Lung (tissue), 11 donors: ENCODE measurements at regions not wholly inside any gene's neighbourhood (a gene's known extent, or its start where the extent isn't known, plus 50 kb on each side); places are given as distances from the start of the nearest gene placed in this dataset.

Experiments used
- ATAC-seq: fragments of 200-7000 bp; cut with Tn5 transposase; one replicate; pipeline ENCODE4 v1.9.1; 2020; ENCODE audit warnings: moderate number of reproducible peaks; ENCODE audit not compliant: insufficient read depth, low FRiP score
- DNase-seq, 3 donors: peaks; one replicate each; pipeline ENCODE4 v3.0.0-alpha.2; 2013 to 2017
- H3K27ac ChIP-seq, 2 donors: one replicate each; pipeline ENCODE4 v1.5.1; 2013; ENCODE audit warnings: mild to moderate bottlenecking in 2 of 2, moderate library complexity in 2 of 2, control low read depth in 1 of 2, inconsistent platforms in 1 of 2, low read depth in 1 of 2, low read length in 1 of 2
- H3K27me3 ChIP-seq, 3 donors: one replicate each; pipeline ENCODE4 v1.5.1; 2013; ENCODE audit warnings: low read length in 2 of 3; ENCODE audit not compliant: control insufficient read depth in 3 of 3, insufficient read depth in 3 of 3
- H3K36me3 ChIP-seq, 4 donors: one replicate each; pipeline ENCODE4 v1.5.1; 2013; ENCODE audit warnings: low read length in 4 of 4, mild to moderate bottlenecking in 1 of 4, moderate library complexity in 1 of 4; ENCODE audit not compliant: control insufficient read depth in 4 of 4, insufficient read depth in 4 of 4
- H3K4me1 ChIP-seq, 5 donors: one replicate each; pipeline ENCODE4 v1.5.1; 2013; ENCODE audit warnings: low read length in 5 of 5, mild to moderate bottlenecking in 2 of 5, moderate library complexity in 1 of 5; ENCODE audit not compliant: control insufficient read depth in 5 of 5, insufficient read depth in 5 of 5
- H3K4me3 ChIP-seq: one replicate; pipeline ENCODE4 v1.5.1; 2013; ENCODE audit warnings: mild to moderate bottlenecking, control low read depth, moderate library complexity
- H3K9ac ChIP-seq, 2 donors: one replicate each; pipeline ENCODE4 v1.5.1; 2013; ENCODE audit warnings: low read length in 2 of 2, control low read depth in 1 of 2; ENCODE audit not compliant: insufficient read depth in 1 of 2
- H3K9me3 ChIP-seq, 4 donors: one replicate each; pipeline ENCODE4 v1.5.1; 2013; ENCODE audit warnings: low read length in 3 of 4, mild to moderate bottlenecking in 1 of 4, moderate library complexity in 1 of 4; ENCODE audit not compliant: control insufficient read depth in 4 of 4, insufficient read depth in 3 of 4
- CTCF ChIP-seq: IDR thresholded peaks from 2 replicates; pipeline ENCODE4 v1.5.1; 2012; ENCODE audit warnings: mild to moderate bottlenecking; ENCODE audit errors: control extremely low read depth, extremely low read depth
- WGBS, 2 donors: extraction: QIAGEN DNeasy Blood & Tissue Kit; methylation state at CpG; one replicate each; pipeline ENCODE4 v1.1.7; 2013; 5-methylcytosine and 5-hydroxymethylcytosine counted together
- donor health status: control.
- donor health status: control.
- donor health status: Bipolar disorder and iron deficiency.
- donor health status: healthy.
- donor health status: DM: yes; HTN: yes; CAD: no.

GRCh38 chr12:93191956-93192355 is 185.8 kb upstream of the NUDT4 start:
- Histone ChIP-seq H3K9me3 (no peaks in the 10 kb centered on the region), H3K4me1 (peaks cover 0 to 2% (median 0%) of the 10 kb centered on the region in 5 donors), H3K27ac (peak overlapping the region in 1 of 2 donors; percentile 38), H3K27me3 (no peaks in the 10 kb centered on the region), H3K36me3 (no peaks in the 10 kb centered on the region), H3K4me3 (no peak overlapping the region), H3K9ac (no peak overlapping the region)
- TF ChIP-seq CTCF = no peak
- DNase-seq = no peak
- no peak for ATAC-seq
- 78 to 83% methylated on average over 8 of the region's 8 CpGs for WGBS, 2 donors

GRCh38 chr12:93192878-93193277 is 184.8 kb upstream of the NUDT4 start:
- H3K4me3 ChIP-seq = no peak overlapping the region
- no peaks in the 10 kb centered on the region for H3K9me3 ChIP-seq
- no peaks in the 10 kb centered on the region for H3K27me3 ChIP-seq
- 100% methylated on average over 1 of the region's 1 CpG for WGBS, 2 donors
- H3K27ac ChIP-seq = no peak overlapping the region
- no peak for TF ChIP-seq CTCF
- DNase-seq (no peak), ATAC-seq (no peak)
- no peaks in the 10 kb centered on the region for H3K36me3 ChIP-seq
- H3K9ac ChIP-seq = no peak overlapping the region
- peaks cover 0 to 9% (median 0%) of the 10 kb centered on the region in 5 donors for H3K4me1 ChIP-seq

GRCh38 chr12:93195511-93195910 is 182.2 kb upstream of the NUDT4 start:
- H3K27ac ChIP-seq = no peak overlapping the region
- no peaks in the 10 kb centered on the region for H3K27me3 ChIP-seq
- no peaks in the 10 kb centered on the region for H3K36me3 ChIP-seq
- no peak for TF ChIP-seq CTCF
- no peaks in the 10 kb centered on the region for H3K9me3 ChIP-seq
- H3K4me1 ChIP-seq = peaks cover 0 to 9% (median 0%) of the 10 kb centered on the region in 5 donors
- 89 to 92% methylated on average over 4 of the region's 4 CpGs for WGBS, 2 donors
- DNase-seq = no peak
- H3K4me3 ChIP-seq = no peak overlapping the region
- no peak overlapping the region for H3K9ac ChIP-seq
- ATAC-seq = no peak

GRCh38 chr12:93197067-93197593 is 180.6 kb upstream of the NUDT4 start:
- H3K4me1 ChIP-seq = peaks cover 0 to 9% (median 0%) of the 10 kb centered on the region in 5 donors
- no peak for TF ChIP-seq CTCF
- peak in 2 of 3 donors; percentile 23 to 52 for DNase-seq
- H3K9ac ChIP-seq = no peak overlapping the region
- H3K27ac ChIP-seq = peak overlapping the region in 1 of 2 donors; percentile 61
- H3K27me3 ChIP-seq = no peaks in the 10 kb centered on the region
- no peaks in the 10 kb centered on the region for H3K9me3 ChIP-seq
- no peak overlapping the region for H3K4me3 ChIP-seq
- WGBS, 2 donors = 89 to 92% methylated on average over 1 of the region's 1 CpG
- no peaks in the 10 kb centered on the region for H3K36me3 ChIP-seq
- ATAC-seq = no peak
